Pancreas (tissue), 10 donors: ENCODE measurements at regions not wholly inside any gene's neighbourhood (a gene's known extent, or its start where the extent isn't known, plus 50 kb on each side); places are given as distances from the start of the nearest gene placed in this dataset.

Experiments
- ATAC-seq, 4 donors: fragments of 200-7000 bp; cut with Tn5 transposase; one replicate each; pipeline versions ENCODE4 v1.8.0 to v1.9.1; 2020; ENCODE audit warnings: mild to moderate bottlenecking in 4 of 4, moderate library complexity in 4 of 4
- DNase-seq, 6 donors: peaks; one replicate each; pipeline ENCODE4 v3.0.0-alpha.2; 2020
- FAIRE-seq: peaks from 2 replicates; lab custom pipeline; 2012; peaks lifted over from hg19 to GRCh38; lab: Jason Lieb, UNC
- H3K27ac ChIP-seq, 4 donors: fragments of 200-600 bp; sonication (generic); 1 replicate in 3 of 4; 2 replicates in 1 of 4; pipeline versions ENCODE4 v1.5.0 to v1.8.0; 2020
- H3K27me3 ChIP-seq, 4 donors: fragments of 200-600 bp; one replicate each; pipeline ENCODE4 v1.8.0; 2021
- H3K36me3 ChIP-seq, 3 donors: fragments of 200-600 bp; sonication (generic) in 1 of 3; one replicate each; pipeline versions ENCODE4 v1.5.0 to v1.8.0; 2020 to 2021
- H3K4me1 ChIP-seq, 3 donors: fragments of 200-600 bp; one replicate each; pipeline ENCODE4 v1.8.0; 2021
- H3K4me3 ChIP-seq, 4 donors: fragments of 200-600 bp; sonication (generic) in 2 of 4; one replicate each; pipeline versions ENCODE4 v1.5.0 to v1.8.0; 2020 to 2021
- H3K9me3 ChIP-seq, 4 donors: fragments of 200-600 bp; one replicate each; pipeline ENCODE4 v1.8.0; 2021
- CTCF ChIP-seq, 4 donors: fragments of 200-600 bp; sonication (generic) in 3 of 4; IDR thresholded peaks; one replicate each; pipeline versions ENCODE4 v1.5.0 to v1.8.0; 2021; ENCODE audit warnings: antibody characterized with exemption in 4 of 4
- WGBS, 2 donors: extraction: QIAGEN DNeasy Blood & Tissue Kit; methylation state at CpG; one replicate each; pipeline ENCODE4 v1.1.7; 2013; 5-methylcytosine and 5-hydroxymethylcytosine counted together
- intact Hi-C, 3 donors: fragments of 100-400 bp; cut with DNase I; formaldehyde crosslinking; loops; one replicate each; pipeline versions ENCODE4 v1.11.1 to v1.14.2; 2022
- donor health status: healthy with polysubstance abuse.
- donor health status: DM: no; HTN: no; CAD: no; lungs with moderate emphysema.
- donor health status: DM: no; HTN: no; CAD: no.
- donor health status: control.
- donor health status: control.
- donor health status: Bipolar disorder and iron deficiency.
- donor health status: DM: yes; HTN: yes; CAD: no.
- donor health status: DM: no; HTN: no; CAD: no.
- donor health status: DM: no; HTN: no; CAD: no.
- donor health status: DM: yes; HTN: yes; CAD: no.

GRCh38 chr2:156145976-156146375 lies 186.5 kb downstream of the NR4A2 start:
- no peaks in the 10 kb centered on the region for H3K4me1 ChIP-seq
- H3K27ac ChIP-seq = no peak overlapping the region
- intact Hi-C loops = no loop called here
- no peaks in the 10 kb centered on the region for H3K27me3 ChIP-seq
- no peak overlapping the region for H3K4me3 ChIP-seq
- DNase-seq (no peak), FAIRE-seq (no peak), ATAC-seq (no peak)
- H3K36me3 ChIP-seq = no peaks in the 10 kb centered on the region
- WGBS, 2 donors = 87 to 93% methylated on average over 3 of the region's 3 CpGs
- H3K9me3 ChIP-seq = no peaks in the 10 kb centered on the region
- TF ChIP-seq CTCF (IDR thresholded peaks at IDR 0.05) = no peak

- Histone ChIP-seq H3K36me3 (no peaks in the 10 kb centered on the region), H3K4me3 (no peak overlapping the region), H3K27me3 (no peaks in the 10 kb centered on the region), H3K4me1 (no peaks in the 10 kb centered on the region), H3K27ac (no peak overlapping the region), H3K9me3 (no peaks in the 10 kb centered on the region)
- no peak for TF ChIP-seq CTCF (IDR thresholded peaks at IDR 0.05)
- no peak for FAIRE-seq
- intact Hi-C loops = no loop called here
- ATAC-seq = no peak
- no peak for DNase-seq
- WGBS, 2 donors = 56 to 70% methylated on average over 3 of the region's 3 CpGs
Measured at GRCh38 chr2:156145469-156145868, 187.1 kb downstream of the NR4A2 start.

GRCh38 chr2:156136566-156136965 lies 196.0 kb downstream of the NR4A2 start:
- DNase-seq = no peak
- H3K27ac ChIP-seq = no peak overlapping the region
- 67 to 75% methylated on average over 4 of the region's 4 CpGs for WGBS, 2 donors
- no peak for ATAC-seq
- H3K9me3 ChIP-seq = no peaks in the 10 kb centered on the region
- intact Hi-C loops = no loop called here
- H3K4me3 ChIP-seq = no peak overlapping the region
- FAIRE-seq = no peak
- no peak for TF ChIP-seq CTCF (IDR thresholded peaks at IDR 0.05)
- H3K27me3 ChIP-seq = no peaks in the 10 kb centered on the region
- no peaks in the 10 kb centered on the region for H3K4me1 ChIP-seq
- no peaks in the 10 kb centered on the region for H3K36me3 ChIP-seq

- FAIRE-seq (no peak), ATAC-seq (no peak), DNase-seq (no peak)
- Histone ChIP-seq H3K27me3 (no peaks in the 10 kb centered on the region), H3K4me3 (no peak overlapping the region), H3K4me1 (no peaks in the 10 kb centered on the region), H3K9me3 (no peaks in the 10 kb centered on the region), H3K27ac (no peak overlapping the region), H3K36me3 (no peaks in the 10 kb centered on the region)
- intact Hi-C loops = no loop called here
- 42 to 53% methylated on average over 5 of the region's 5 CpGs for WGBS, 2 donors
- TF ChIP-seq CTCF (IDR thresholded peaks at IDR 0.05) = no peak
Measured at GRCh38 chr2:156134887-156135286, 197.6 kb downstream of the NR4A2 start.

GRCh38 chr2:156132941-156133340 lies 199.6 kb downstream of the NR4A2 start:
- Histone ChIP-seq H3K4me1 (no peaks in the 10 kb centered on the region), H3K36me3 (no peaks in the 10 kb centered on the region), H3K9me3 (no peaks in the 10 kb centered on the region), H3K27ac (no peak overlapping the region), H3K27me3 (no peaks in the 10 kb centered on the region), H3K4me3 (no peak overlapping the region)
- WGBS, 2 donors = 64 to 82% methylated on average over 1 of the region's 1 CpG
- DNase-seq (no peak), ATAC-seq (no peak), FAIRE-seq (no peak)
- intact Hi-C loops = no loop called here
- TF ChIP-seq CTCF (IDR thresholded peaks at IDR 0.05) = no peak
